Mesothelial cell of epicardium (in vitro differentiated cells): ENCODE measurements at regions not wholly inside any gene's neighbourhood (a gene's known extent, or its start where the extent isn't known, plus 50 kb on each side); places are given as distances from the start of the nearest gene placed in this dataset.
A peak's percentile ranks its signal among the peaks of the same experiment; 100 is the strongest.

Source experiments
- DNase-seq, 2 experiments: peaks; one replicate each; pipeline ENCODE4 v3.0.0; 2021; ENCODE audit warnings: low spot score in 2 of 2; ENCODE audit not compliant: unreplicated experiment in 2 of 2
- H3K27ac Mint-ChIP-seq: 2 replicates; pipeline ENCODE4 v1.8.0; 2021; ENCODE audit warnings: mixed read lengths
- H3K27me3 Mint-ChIP-seq: 2 replicates; pipeline ENCODE4 v1.8.0; 2021; ENCODE audit warnings: low read depth, mixed read lengths
- H3K36me3 Mint-ChIP-seq: 2 replicates; pipeline ENCODE4 v1.8.0; 2021; ENCODE audit warnings: mixed read lengths
- H3K4me1 Mint-ChIP-seq: 2 replicates; pipeline ENCODE4 v1.8.0; 2021; ENCODE audit warnings: mixed read lengths
- H3K4me3 Mint-ChIP-seq: 2 replicates; pipeline ENCODE4 v1.8.0; 2021; ENCODE audit warnings: mild to moderate bottlenecking, moderate library complexity, mixed read lengths
- H3K9me3 Mint-ChIP-seq: 2 replicates; pipeline ENCODE4 v1.8.0; 2021; ENCODE audit warnings: mixed read lengths
- CTCF ChIP-seq: fragments of 200-600 bp; sonication (generic); IDR thresholded peaks from one replicate; pipeline ENCODE4 v1.5.0; 2021; ENCODE audit warnings: antibody characterized with exemption; ENCODE audit not compliant: unreplicated experiment

- DNase-seq = no peak
- H3K36me3 Mint-ChIP-seq = no peaks in the 10 kb centered on the region
- no peaks in the 10 kb centered on the region for H3K4me1 Mint-ChIP-seq
- no peak overlapping the region for H3K4me3 Mint-ChIP-seq
- peaks cover 3% of the 10 kb centered on the region for H3K9me3 Mint-ChIP-seq
- no peak overlapping the region for H3K27ac Mint-ChIP-seq
- TF ChIP-seq CTCF = no peak
- no peaks in the 10 kb centered on the region for H3K27me3 Mint-ChIP-seq
Measured at GRCh38 chr5:38680094-38680825, 123.8 kb upstream of the LIFR start.

- Mint-ChIP-seq H3K4me3 (no peak overlapping the region), H3K9me3 (peaks cover 3% of the 10 kb centered on the region), H3K27ac (no peak overlapping the region), H3K4me1 (no peaks in the 10 kb centered on the region), H3K36me3 (no peaks in the 10 kb centered on the region), H3K27me3 (no peaks in the 10 kb centered on the region)
- no peak for DNase-seq
- TF ChIP-seq CTCF = no peak
Measured at GRCh38 chr5:38681029-38681706, 124.7 kb upstream of the LIFR start.

GRCh38 chr5:38681966-38682365, 125.5 kb upstream of the LIFR start:
- Mint-ChIP-seq H3K4me1 (no peaks in the 10 kb centered on the region), H3K27me3 (no peaks in the 10 kb centered on the region), H3K9me3 (peaks cover 3% of the 10 kb centered on the region), H3K4me3 (no peak overlapping the region), H3K27ac (no peak overlapping the region), H3K36me3 (no peaks in the 10 kb centered on the region)
- DNase-seq = no peak
- TF ChIP-seq CTCF = no peak

- H3K9me3 Mint-ChIP-seq = peaks cover 14% of the 10 kb centered on the region
- no peaks in the 10 kb centered on the region for H3K36me3 Mint-ChIP-seq
- no peak overlapping the region for H3K4me3 Mint-ChIP-seq
- no peaks in the 10 kb centered on the region for H3K27me3 Mint-ChIP-seq
- H3K4me1 Mint-ChIP-seq = no peaks in the 10 kb centered on the region
- no peak overlapping the region for H3K27ac Mint-ChIP-seq
- DNase-seq = no peak
- no peak for TF ChIP-seq CTCF
Measured at GRCh38 chr5:38686658-38687057, 130.2 kb upstream of the LIFR start.

- DNase-seq = no peak
- no peaks in the 10 kb centered on the region for H3K36me3 Mint-ChIP-seq
- peak overlapping the region; percentile 36 for H3K27ac Mint-ChIP-seq
- no peak overlapping the region for H3K4me3 Mint-ChIP-seq
- peaks cover 11% of the 10 kb centered on the region for H3K9me3 Mint-ChIP-seq
- H3K4me1 Mint-ChIP-seq = peaks cover 27% of the 10 kb centered on the region
- TF ChIP-seq CTCF = no peak
- H3K27me3 Mint-ChIP-seq = no peaks in the 10 kb centered on the region
Measured at GRCh38 chr5:38692346-38692745, 135.9 kb upstream of the LIFR start.
